DMS153 (cell line): ENCODE measurements at regions not wholly inside any gene's neighbourhood (a gene's known extent, or its start where the extent isn't known, plus 50 kb on each side); places are given as distances from the start of the nearest gene placed in this dataset.
"Not testable (repeated sequence)": the region's sequence is repeated elsewhere in the genome, so short reads cannot be mapped to it uniquely, and the experiment has no call there.

Source experiments
- DNase-seq: peaks from one replicate; lab custom pipeline; 2025; lab: John Stamatoyannopoulos, UW

DNA sequence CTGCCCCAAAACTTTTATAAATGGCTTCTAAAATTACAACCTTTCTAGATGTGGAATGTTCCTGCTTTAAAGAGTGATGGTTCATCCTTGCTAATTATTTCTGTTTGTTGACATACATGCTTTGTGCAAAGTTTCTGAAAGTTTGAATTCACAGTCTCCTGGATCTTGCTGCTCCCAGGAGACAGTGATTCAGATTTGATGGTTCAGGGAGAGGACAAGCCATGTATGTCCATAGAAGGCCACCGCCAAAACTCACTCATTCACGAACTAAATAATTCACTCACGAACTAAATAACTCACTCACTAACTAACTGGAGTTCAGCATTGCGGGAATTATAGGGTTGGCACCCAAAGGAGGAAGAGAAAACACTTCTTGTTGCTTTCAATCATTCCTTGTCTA, 416.5 kb upstream of the ZEB2 start:
- no peak for DNase-seq

DNA sequence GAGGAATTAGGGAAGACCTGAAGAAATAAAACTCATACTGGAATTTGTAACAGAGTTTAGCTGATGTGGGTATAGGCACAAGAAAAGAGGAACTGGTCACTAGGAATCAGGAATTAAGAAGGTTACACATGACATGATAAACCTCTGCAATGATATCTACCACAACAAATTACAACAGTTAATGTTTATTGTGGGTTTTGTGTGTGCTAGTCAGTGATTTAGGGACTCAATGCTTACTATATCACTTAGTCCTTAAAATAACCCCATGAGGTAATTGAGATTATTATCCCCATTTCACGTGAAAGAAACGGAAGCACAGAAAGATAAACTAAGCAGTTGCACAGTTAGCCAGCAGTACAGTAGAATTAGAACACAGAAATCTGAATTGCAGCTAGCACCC, 415.8 kb upstream of the ZEB2 start:
- no peak for DNase-seq

DNA sequence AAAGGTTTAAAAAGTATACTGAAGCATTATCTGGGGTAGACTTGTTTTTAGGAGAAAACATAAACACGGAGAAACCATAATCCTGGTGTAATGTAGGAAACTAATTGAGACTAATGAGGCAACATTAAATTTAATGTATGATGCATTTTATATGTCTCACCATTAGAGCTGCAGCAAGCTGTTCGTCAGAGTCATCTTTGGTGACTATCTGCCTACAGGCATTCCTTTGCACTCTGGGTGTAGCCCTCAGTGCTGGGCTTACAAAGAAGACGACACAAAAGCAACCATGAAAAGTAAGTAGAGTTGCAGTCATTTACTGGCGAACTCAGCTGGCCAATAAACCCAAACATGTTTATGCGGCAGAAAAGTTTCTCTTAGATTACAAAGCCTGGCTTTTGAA, 415.3 kb upstream of the ZEB2 start:
- no peak for DNase-seq

DNA sequence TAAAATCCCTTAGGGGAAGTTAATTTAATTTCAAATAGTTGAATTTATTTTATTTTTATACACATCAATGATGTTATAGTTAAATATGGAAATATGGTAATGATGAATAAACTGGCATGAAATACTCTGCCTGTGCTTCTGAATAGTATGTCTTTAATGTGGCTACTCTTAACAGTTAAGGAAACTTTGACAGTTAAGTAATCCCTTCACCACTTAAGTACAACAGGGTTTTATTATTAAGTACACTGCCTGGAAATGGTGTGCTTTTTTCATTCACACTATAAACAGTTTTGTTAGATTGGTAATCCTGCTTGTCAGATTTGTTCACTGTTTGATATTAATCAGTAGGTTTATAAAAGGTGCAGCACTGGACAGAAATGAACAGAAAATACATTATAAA, 412.0 kb upstream of the ZEB2 start:
- DNase-seq, result no peak

DNA sequence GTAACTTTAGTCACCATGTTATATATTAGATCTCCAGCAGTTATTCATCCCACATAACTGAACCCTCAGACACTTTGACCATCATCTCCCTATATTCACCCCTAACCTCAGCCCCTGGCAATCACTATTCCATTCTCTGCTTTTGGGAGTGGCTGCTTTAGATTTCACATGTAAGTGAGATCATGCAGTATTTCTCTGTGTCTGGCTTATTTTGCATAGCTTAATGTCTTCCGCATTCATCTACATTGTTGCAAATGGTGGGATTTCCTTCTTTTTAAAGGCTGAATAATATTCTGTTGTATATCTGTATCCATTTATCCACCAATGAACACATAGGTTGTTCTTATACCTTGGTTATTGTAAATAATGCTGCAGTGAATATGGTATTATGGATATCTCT, 411.6 kb upstream of the ZEB2 start:
- DNase-seq, result no peak

DNA sequence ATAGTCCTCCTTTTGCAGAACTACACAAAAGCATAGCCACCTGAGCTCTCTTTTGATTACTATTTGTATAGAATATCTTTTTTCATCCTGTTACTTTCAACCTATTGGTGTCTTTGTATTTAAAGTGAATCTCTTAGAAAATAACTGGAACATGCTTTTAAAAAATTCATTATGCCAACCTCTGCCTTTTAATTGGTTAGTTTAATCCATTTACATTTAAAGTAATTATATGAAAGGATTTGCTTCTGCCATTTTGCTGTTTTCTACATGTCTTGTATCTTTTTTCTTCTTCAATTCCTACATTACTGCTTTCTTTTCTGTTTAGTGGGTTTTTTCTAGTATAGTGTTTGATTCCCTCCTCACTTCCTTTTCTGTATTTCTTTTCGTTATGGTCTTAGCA, 407.5 kb upstream of the ZEB2 start:
- no peak for DNase-seq

DNA sequence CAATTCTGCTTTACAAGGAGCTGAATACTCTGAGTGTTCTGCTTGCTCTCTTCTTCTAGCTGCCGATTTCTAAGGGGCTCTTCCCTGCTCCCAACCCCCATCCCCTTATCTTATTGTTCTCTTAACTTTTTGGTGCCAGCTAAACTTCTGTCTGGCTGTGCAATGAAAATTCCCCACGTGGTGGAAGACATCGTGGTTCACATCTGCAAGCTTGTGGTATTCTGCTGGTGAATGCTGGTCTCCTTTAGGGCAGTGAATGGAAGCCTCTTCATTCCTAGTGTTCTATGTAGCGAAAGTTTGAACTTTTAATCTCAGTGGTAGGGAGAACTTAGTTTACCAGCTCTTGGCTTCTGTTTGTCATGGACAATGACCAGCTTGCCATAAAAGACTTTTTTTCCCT, 406.0 kb upstream of the ZEB2 start:
- no peak for DNase-seq

DNA sequence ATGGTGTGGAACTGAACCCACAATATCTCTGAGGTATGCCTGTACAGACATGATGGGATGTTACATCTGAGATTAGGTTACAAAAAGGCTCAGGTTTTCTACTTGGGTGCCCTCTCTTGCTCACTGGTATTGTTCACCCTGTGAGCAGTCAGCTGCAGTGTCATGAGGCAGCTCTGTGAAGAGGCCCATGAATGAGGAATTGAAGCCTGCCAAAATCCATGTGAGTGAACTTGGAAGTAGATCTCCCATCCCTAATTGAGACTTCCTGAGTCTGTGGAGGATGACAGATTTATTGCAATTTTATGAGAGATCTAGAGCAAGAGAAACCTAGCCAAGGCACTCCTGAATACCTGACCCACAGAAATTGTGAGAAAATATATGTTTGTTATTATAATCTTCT, 404.9 kb upstream of the ZEB2 start:
- DNase-seq, result no peak

DNA sequence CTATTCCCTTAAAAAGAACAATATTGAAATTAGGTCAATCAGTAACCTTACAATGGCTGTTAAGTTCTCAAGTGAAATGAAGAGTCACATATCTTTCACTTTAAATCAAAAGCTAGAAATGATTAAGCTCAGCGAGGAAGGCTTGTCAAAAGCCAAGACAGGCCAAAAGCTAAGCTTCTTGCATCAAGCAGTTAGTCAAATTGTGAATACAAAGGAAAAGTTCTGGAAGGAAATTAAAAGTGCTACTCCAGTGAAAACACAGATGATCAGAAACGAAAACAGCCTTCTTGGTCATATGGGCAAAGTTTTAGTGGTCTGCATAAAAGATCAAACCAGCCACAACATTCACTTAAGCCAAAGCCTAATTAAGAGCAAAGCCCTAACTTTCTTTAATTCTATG, 402.6 kb upstream of the ZEB2 start:
- DNase-seq, result no peak

DNA sequence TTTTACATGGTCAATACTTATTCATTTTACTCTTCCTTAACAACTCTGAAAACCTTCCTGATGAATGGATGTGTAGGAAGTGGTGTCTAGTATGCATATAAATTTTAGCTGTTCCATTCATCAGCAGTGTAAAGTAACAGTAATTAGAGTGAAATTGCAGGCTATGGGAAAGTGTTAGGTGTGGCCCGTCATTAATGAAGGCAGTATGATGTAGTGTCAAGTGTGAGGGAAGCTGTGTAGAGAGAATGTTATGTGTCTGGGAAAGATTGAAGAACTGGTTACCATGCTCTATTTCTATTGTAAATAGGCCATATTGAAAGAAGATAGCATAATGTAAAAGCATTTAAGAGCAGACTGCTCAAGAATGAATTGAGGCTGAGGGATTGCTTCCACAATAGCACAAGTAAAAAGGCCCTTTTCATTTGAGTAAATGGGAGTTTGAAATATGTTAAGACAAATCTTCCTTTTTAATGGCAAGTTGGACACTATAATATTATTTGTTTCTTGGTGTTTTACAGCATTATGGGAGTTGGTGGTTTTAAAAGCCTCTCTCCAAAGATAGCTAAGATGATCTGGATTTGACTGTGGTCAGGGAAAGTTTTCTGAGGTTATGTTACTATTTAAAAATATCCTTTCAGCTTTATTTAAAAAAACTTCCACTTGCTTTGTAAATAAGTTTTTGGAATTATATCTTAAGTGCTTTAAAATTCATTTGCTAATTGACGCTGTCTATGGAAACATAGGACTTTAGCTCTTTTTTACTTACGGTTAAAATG, 401.0 kb upstream of the ZEB2 start:
- no peak for DNase-seq

DNA sequence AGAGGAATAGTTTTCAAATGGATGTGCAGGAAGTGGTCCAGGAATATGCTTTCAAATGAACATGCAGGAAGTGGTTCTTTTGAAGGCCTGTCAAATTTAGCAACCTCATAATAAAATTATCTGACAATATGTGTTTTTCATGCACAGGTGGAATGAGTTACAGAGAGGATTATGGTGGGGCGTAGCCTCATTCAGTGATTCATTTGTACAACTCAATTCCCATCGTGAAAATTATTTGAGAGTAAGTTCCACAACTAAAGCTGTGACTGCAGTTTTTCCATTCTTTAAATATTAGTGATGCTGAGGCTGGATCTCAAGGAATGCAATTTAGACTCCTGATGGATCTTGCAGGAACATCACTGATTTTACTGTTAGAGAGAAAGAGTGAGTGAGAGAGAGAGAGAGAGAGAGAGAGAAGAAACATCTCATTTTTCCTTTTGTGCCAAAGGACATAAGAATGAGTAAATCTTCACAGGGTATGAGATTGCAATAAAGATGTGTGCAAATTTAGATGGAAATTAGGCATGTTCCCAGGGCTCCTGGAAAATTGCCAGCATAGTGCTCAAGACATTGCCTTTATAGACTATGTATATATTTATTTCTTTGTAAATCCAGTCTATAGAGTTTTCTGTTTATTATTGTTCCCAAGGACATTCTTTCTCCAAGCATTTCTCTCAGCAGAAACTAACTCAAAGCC, 394.9 kb upstream of the ZEB2 start:
- no peak for DNase-seq

DNA sequence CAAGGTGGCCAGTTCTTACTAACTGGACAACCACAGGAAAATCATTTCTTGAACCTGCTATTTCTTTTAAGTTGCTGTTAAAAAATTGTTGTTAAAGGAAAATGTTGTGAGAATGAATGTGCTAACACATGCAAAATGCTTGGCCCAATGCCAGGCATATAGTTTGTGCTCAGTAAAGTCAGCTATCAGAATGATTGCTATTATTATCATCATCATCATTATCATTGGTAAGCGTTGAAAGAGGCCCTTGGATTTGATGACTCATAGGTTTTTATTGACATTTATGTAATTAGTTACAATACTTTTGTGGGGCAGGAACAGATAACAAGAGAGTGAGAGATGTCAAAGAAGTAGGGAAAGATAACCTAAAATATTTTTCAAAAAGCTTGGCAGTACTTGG, 394.2 kb upstream of the ZEB2 start:
- no peak for DNase-seq

DNA sequence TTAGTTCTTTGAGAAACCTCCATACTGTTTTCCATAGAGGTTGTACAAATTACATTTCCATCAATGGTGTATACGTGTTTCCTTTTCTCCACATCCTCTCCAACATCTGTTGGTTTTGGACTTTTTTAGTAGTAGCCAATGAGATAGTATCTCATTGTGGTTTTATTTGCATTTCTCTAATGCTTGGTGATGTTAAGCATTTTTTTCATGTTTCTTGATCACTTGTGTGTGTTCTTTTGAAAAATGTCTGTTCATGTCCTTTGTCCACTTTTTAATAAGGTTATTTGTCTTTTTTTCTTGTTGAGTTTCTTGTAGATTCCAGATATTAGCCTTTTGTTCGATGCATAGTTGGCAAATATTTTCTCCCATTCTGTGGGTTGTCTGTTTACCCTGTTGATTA, 392.3 kb upstream of the ZEB2 start:
- no peak for DNase-seq

DNA sequence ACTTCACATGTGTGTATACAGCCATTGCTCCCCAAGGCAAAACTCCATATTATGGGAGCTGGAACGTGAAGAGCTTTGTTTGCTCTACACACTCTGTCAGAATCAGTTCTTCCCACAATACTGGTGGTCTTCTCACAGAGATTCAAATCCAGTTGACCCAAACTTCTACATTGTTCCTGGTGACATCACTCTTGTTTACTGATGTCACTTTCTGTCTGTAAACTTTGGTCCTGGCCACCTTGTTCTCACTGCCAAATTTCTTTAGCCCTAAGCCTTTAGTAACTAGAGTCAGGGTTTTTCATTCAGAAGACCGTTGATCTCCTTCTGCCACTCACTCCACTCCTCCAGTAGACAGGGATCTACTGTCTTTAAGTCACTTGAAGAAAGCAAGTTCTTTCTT, 386.0 kb upstream of the ZEB2 start:
- no peak for DNase-seq

DNA sequence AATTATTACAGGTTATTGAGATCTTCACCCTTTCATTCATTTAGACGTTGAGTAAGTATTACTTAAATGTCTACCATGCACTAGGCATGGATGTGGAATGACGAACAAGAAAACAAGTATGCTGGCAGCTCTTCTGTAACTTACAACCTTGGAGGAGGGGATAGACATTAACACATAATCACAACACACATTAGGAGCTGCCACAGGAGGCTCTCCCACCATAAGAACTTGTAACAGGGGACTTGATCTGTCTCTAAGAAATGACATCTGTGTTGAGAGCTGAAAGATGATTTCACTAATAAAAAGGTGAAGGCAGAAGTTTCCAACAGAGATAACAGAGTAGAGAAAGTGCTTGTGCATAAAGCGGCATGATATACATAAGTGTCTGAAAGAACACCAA, 384.7 kb upstream of the ZEB2 start:
- DNase-seq, result no peak

DNA sequence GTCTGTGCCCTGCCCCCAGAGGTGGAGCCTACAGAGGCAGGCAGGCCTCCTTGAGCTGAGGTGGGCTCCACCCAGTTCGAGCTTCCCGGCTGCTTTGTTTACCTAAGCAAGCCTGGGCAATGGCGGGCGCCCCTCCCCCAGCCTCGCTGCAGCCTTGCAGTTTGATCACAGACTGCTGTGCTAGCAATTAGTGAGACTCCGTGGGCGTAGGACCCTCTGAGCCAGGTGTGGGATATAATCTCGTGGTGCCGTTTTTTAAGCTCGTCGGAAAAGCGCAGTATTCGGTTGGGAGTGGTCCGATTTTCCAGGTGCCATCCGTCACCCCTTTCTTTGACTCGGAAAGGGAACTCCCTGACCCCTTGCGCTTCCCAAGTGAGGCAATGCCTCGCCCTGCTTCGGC, 383.1 kb upstream of the ZEB2 start:
- not testable (repeated sequence) for DNase-seq

DNA sequence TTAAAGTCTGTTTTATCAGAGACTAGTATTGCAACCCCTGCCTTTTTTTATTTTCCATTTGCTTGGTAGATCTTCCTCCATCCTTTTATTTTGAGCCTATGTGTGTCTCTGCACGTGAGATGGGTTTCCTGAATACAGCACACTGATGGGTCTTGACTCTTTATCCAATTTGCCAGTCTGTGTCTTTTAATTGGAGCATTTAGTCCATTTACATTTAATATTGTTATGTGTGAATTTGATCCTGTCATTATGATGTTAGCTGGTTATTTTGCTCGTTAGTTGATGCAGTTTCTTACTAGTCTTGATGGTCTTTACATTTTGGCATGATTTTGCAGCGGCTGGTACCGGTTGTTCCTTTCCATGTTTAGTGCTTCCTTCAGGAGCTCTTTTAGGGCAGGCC, 381.5 kb upstream of the ZEB2 start:
- not testable (repeated sequence) for DNase-seq

DNA sequence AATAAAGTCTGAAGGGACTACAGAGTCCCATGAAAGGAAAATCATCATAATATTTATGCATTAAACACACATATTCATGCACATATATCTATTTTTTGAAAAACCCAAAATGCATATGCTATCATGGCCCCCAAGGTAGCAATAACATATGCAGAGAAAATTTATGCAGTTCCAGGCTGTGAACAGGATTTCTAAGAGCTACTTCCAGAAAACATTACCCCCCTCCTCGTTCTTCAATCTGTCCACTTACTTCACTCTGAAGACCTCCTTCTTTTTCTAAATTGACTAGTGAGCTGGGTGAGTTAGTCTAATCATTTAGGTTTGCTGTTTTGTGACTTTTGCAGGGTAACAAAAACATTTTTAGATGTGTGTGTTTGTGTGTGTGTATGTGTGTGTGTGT, 376.4 kb upstream of the ZEB2 start:
- no peak for DNase-seq

DNA sequence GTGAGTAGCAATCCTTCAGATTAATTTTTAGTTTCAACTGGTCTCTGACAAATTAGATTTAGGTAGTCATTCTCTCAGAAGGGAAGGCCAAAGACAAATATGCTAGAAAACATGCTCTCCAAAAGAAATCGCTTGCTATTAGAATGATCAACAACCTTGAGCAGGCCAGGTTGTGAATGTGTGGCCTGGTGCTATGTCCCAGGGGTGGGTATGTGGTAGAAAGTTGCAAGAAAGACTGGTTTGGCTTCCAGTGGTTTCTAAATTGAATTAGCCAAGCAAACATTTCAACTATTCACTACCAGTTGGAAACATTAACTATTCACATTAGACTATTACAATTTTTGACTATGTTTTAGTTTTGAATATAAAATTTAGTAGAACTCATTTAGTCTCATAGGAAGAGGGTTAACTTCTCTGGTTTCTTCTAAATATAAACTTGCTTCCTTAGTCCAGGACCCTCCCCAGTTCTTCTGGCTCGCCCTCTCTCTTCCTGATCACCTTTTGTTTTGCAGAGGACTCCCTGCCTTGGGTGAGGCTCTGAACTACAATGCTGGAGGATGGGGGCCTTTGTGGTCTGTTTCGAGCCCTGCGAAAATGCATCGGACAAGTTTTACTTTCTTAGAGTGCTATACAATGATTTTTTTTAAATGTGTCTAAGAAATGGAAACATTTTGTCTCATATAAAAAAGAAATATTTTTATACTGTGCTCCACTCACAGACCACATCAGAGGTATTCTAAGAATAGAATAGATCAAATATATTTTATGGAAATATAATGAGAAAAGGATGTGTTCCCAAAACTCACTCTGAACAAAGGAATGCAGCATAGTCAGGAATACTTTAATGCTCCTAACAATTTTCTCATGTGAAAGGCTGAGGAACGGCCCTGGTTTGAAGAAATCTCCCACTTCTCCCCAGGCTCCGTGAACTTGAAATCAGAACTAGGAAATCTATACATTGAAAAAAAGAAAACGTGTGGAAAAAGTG, 375.0 kb upstream of the ZEB2 start:
- no peak for DNase-seq

DNA sequence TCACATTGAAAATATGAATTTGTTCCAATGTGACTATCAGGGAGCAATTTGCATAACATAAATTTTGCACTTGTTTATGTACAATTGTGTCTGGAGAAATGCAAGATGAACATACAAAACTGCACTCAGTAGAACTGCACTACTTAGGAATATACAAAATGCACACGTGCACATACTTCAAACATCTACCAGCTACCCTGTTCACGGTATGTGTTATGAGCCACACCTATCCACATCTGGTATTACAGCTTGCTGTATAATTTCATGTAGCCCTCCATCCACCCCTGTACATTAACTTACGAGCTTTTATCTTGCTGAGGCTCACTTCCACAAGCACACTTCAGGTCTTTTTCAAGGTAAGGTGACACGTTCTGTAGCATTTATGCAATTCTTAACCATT, 373.5 kb upstream of the ZEB2 start:
- no peak for DNase-seq

DNA sequence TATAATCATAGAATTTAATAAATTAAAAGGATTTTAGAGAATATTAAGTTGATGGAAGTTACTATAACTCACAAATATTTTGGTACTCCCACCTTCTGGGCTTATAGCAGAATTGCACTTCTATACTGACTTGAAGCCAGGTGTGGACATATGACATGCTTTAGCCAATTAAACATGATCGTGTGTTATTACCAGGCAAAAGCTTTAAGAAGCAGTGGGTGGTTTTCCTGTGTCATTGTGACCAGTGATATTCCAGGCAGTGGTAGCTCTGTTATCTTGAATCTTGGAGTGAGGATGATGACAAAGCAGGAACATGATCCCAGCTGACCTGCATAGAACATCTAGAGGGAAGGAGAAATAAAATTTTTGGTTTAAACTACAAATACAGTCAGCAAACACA, 370.9 kb upstream of the ZEB2 start:
- no peak for DNase-seq

DNA sequence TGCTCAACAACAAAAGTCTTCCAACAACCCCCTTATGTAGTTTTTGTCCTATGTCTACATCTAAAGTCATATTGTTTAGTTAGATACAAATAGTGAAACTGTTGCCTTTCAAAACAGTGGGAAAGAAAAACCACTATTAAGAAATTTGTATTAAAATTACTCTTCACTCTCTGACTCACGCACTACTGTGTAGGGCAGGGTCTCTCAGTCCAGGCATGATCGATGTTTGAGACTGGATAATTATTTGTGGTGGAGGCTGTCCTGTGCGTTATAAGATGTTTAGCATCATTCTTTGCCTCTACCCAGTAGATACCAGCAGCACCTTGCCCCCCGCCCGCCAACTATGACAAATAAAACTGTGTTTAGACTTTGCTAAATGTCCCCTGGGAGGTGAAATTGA, 369.4 kb upstream of the ZEB2 start:
- no peak for DNase-seq

DNA sequence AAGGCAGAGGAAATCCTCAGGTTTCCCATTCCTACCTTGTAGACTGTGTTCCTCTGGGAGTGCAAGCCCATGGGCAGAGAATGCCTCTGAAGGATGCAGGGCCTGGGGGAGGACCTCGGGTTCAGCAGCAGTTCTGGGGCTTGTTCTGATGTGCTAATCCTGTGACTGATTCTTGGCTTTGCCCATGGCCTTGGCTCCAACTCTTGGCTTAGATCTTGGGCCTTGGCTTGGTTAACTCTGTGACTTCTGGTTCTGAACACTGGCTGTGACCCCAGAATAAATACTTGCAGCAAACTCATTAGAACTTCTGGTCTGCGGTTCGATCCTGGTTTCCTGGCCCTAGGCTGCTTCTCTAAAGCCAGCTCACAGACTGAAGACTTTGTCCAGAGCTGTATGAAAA, 366.9 kb upstream of the ZEB2 start:
- no peak for DNase-seq
